ENCODE measurements at regions not wholly inside any gene's neighbourhood (a gene's known extent, or its start where the extent isn't known, plus 50 kb on each side); places are given as distances from the start of the nearest gene placed in this dataset.

GRCh38 chr4:163941221-163941905, 446.9 kb downstream of the TMA16 start:
- no peak overlapping the region for H3K56ac ChIP-seq (ENCODE audit: insufficient read length, low read depth, low read length)
- H3K4me1 ChIP-seq (ENCODE audit: insufficient read depth, low read length) = no peaks in the 10 kb centered on the region
- no peak overlapping the region for H2BK120ac ChIP-seq (ENCODE audit: low read depth, low read length, poor library complexity, severe bottlenecking)
- no peak overlapping the region for H4K8ac ChIP-seq (replicated peaks; ENCODE audit: insufficient read length, low read depth, low read length)
- H3K23ac ChIP-seq (ENCODE audit: insufficient read length, low read depth, low read length) = no peak overlapping the region
- DNase-seq = no peak
- H2BK5ac ChIP-seq (ENCODE audit: insufficient read length, low read length) = no peak overlapping the region
- no peak overlapping the region for H4K5ac ChIP-seq (ENCODE audit: insufficient read length, low read depth, low read length)
- no peak for TF ChIP-seq CTCF (conservative IDR thresholded peaks at IDR 0.05)
- H3K14ac ChIP-seq (ENCODE audit: insufficient read depth, low read length) = no peak overlapping the region
- Mint-ChIP-seq H3K36me3 (ENCODE audit: insufficient read depth in 1 of 3, low read depth in 3 of 3) (no peaks in the 10 kb centered on the region), H3K4me1 (peaks cover 5 to 10% of the 10 kb centered on the region in 2 experiments; a peak in 3 of 4 replicates), H3K27ac (no peak overlapping the region), H3K4me3 (no peak overlapping the region), H3K27me3 (ENCODE audit: low read depth) (no peaks in the 10 kb centered on the region), H3K9me3 (no peaks in the 10 kb centered on the region)
- H2AK5ac ChIP-seq (ENCODE audit: insufficient read length, low read length) = no peak overlapping the region
- no peak overlapping the region for H2AFZ ChIP-seq (ENCODE audit: low read length)
- no peak overlapping the region for H3K4me2 ChIP-seq (ENCODE audit: insufficient read depth, insufficient read length, low read length)
- H4K20me1 ChIP-seq (ENCODE audit: control insufficient read depth, insufficient read depth, insufficient read length) = no peaks in the 10 kb centered on the region
- no peak overlapping the region for H3K9ac ChIP-seq (ENCODE audit: extremely low read depth, insufficient read length, low read length)
- no peak overlapping the region for H2BK15ac ChIP-seq (ENCODE audit: low read depth, low read length)
- H2BK20ac ChIP-seq (ENCODE audit: low read depth, low read length, poor library complexity, severe bottlenecking) = no peak overlapping the region
- no peak overlapping the region for H3T11ph ChIP-seq (ENCODE audit: low read length)
- H3K23me2 ChIP-seq (ENCODE audit: insufficient read length, low read depth, low read length, poor library complexity, severe bottlenecking) = no peaks in the 10 kb centered on the region
- H2BK12ac ChIP-seq (ENCODE audit: insufficient read length, low read depth, low read length) = no peak overlapping the region
- H3K79me2 ChIP-seq (ENCODE audit: insufficient read depth, low read length) = no peaks in the 10 kb centered on the region
- WGBS (ENCODE audit: extremely low coverage, insufficient read length, low lambda C conversion rate) = no CpG with 5 or more reads among the region's 7 CpGs
- no peak overlapping the region for H4K91ac ChIP-seq (ENCODE audit: insufficient read length, low read depth, low read length)
- H3K27me3 ChIP-seq (ENCODE audit: insufficient read depth, low read length) = no peaks in the 10 kb centered on the region
- H3K79me1 ChIP-seq (ENCODE audit: insufficient read depth, low read depth, low read length, poor library complexity, severe bottlenecking) = no peaks in the 10 kb centered on the region
- no peaks in the 10 kb centered on the region for H3K9me3 ChIP-seq (ENCODE audit: control insufficient read depth, low read depth, low read length)
- no peak overlapping the region for H3K18ac ChIP-seq (ENCODE audit: insufficient read length, low read depth, low read length)
- H3K27ac ChIP-seq (ENCODE audit: insufficient read length, low read depth, low read length) = no peak overlapping the region
- no peak overlapping the region for H3K4ac ChIP-seq (ENCODE audit: low read depth, low read length)
